Panc1 (cell line): ENCODE measurements at regions not wholly inside any gene's neighbourhood (a gene's known extent, or its start where the extent isn't known, plus 50 kb on each side); places are given as distances from the start of the nearest gene placed in this dataset.

ENCODE experiments used
- CTCF ChIP-seq: fragments of 450-650 bp; IDR thresholded peaks from 2 replicates; pipeline ENCODE4 v1.5.1; 2017; ENCODE audit warnings: mild to moderate bottlenecking
- POLR2AphosphoS5 ChIP-seq: IDR thresholded peaks from 2 replicates; pipeline ENCODE4 v1.6.1; 2012; ENCODE audit warnings: mild to moderate bottlenecking, low read depth, low read length, moderate library complexity
- REST ChIP-seq, 2 experiments: IDR thresholded peaks; 2 replicates each; pipeline ENCODE4 v1.6.1; 2011 to 2012; ENCODE audit warnings: low read depth in 2 of 2, control low read depth in 1 of 2, low read length in 1 of 2, mild to moderate bottlenecking in 1 of 2, moderate library complexity in 1 of 2; ENCODE audit not compliant: insufficient read depth in 1 of 2
- SIN3A ChIP-seq: IDR thresholded peaks from 2 replicates; pipeline ENCODE4 v1.6.1; 2012; ENCODE audit warnings: low read depth, mild to moderate bottlenecking, low read length, moderate library complexity, borderline replicate concordance; ENCODE audit not compliant: insufficient read depth
- TCF7L2 ChIP-seq: IDR thresholded peaks from 2 replicates; pipeline ENCODE4 v1.6.1; 2011; ENCODE audit warnings: mild to moderate bottlenecking, low read depth, low read length, inconsistent platforms

- TF ChIP-seq CTCF, result no peak
- no peak for TF ChIP-seq TCF7L2
- no peak for TF ChIP-seq POLR2AphosphoS5
- TF ChIP-seq REST (IDR thresholded peaks at IDR 0.05; ENCODE audit: insufficient read depth in 1 of 2, low read depth in 2 of 2, low read length in 1 of 2), result no peak
- no peak for TF ChIP-seq SIN3A
These were observed 361.3 kb upstream of the LYPLAL1 start for GRCh38 chr1:218812360-218812759.
